ENCODE measurements at regions not wholly inside any gene's neighbourhood (a gene's known extent, or its start where the extent isn't known, plus 50 kb on each side); places are given as distances from the start of the nearest gene placed in this dataset.

DNA sequence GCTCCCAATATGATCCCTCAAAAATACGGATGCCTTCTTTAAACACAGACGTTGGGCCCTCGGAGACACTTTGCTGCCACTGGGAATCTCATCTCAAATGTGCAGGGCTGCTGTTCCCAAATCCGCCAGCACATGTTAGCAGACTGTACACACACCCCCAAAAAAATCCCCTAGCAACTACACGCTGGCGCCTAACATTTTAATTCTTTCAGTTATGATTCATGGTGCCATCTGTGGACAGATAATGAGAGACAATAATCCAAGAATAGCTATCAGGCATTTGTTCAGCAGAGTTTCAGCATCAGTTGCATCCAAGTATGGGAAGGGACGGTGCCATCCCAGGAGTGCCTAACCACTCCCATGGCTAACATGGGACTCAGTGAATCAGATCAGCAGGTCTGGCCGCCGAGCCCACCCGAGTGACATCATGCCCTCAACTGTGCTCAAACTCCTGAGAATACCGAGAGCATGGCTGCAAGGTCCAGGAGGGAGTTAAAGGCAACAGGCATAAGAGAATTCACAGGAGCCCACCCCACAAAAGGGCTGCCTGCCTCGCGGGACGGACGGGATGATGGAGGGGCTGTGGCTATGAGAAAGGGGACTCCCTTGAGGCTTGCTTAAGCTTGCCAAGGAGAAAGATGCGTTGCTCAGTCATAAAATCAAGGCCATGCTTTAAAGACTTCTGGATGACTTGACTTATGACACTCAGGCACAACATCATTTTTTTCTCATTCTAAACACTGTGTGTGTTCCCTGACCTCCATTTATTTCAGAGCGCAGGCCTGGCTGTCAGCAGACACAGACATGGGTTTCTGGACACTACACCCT is 337.0 kb downstream of the SHANK2 start:
- Histone ChIP-seq H3K4me2 (ENCODE audit: low read length) (no peak overlapping the region), H3K27me3 (ENCODE audit: insufficient read depth, low read length) (no peaks in the 10 kb centered on the region), H3K79me2 (ENCODE audit: insufficient read depth, low read length) (no peaks in the 10 kb centered on the region), H3K9me3 (ENCODE audit: insufficient read depth, low read depth, low read length) (peaks cover 2% of the 10 kb centered on the region), H3K9ac (ENCODE audit: low read length) (no peak overlapping the region), H4K20me1 (ENCODE audit: insufficient read depth, low read length) (no peaks in the 10 kb centered on the region), H3K4me1 (ENCODE audit: insufficient read depth, low read length) (no peaks in the 10 kb centered on the region), H3K36me3 (ENCODE audit: insufficient read depth, low read length) (no peaks in the 10 kb centered on the region), H3K4me3 (ENCODE audit: insufficient read depth, low read depth, low read length) (no peak overlapping the region), H3K27ac (ENCODE audit: low read depth, low read length) (no peak overlapping the region), H2AFZ (ENCODE audit: low read depth, low read length) (no peak overlapping the region)
- peaks cover 8% of the 10 kb centered on the region for H3K4me1 Mint-ChIP-seq (ENCODE audit: low read depth, unreplicated experiment)
- TF ChIP-seq CTCF (IDR thresholded peaks at IDR 0.05; ENCODE audit: insufficient read depth, low read depth, low read length) (no peak), EZH2 (IDR thresholded peaks at IDR 0.05; ENCODE audit: insufficient read depth, low read length) (no peak)
- FAIRE-seq (no peak), DNase-seq (ENCODE audit: low read depth) (no peak)
- no peak overlapping the region for H3K27ac Mint-ChIP-seq (ENCODE audit: unreplicated experiment)
- H3K27me3 Mint-ChIP-seq (ENCODE audit: low read depth, unreplicated experiment), result peaks cover 2% of the 10 kb centered on the region
- H3K4me3 Mint-ChIP-seq (ENCODE audit: unreplicated experiment), result no peak overlapping the region
- peaks cover 8% of the 10 kb centered on the region for H3K9me3 Mint-ChIP-seq (ENCODE audit: unreplicated experiment)
- no peaks in the 10 kb centered on the region for H3K36me3 Mint-ChIP-seq (ENCODE audit: low read depth, unreplicated experiment)

DNA sequence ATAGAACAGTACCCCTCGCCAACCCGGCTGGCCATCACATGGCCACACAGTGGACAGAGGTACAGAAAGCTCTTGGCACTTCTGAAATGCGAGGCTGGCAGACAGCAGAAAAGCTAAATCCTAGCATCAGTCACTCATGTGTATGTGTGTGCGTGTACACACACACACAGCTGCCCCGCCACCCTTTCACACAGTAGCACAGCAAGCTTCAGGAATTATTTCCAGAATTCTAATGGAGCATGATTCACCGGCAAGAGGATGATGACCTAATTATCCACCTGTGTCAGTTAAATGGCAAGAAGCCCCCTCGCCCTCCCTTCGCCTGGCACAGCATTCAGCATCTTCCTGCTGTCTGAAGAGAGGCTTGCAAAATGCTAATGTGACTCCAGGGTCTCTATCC is 336.0 kb downstream of the SHANK2 start:
- FAIRE-seq, result no peak
- peaks cover 8% of the 10 kb centered on the region for H3K4me1 Mint-ChIP-seq (ENCODE audit: low read depth, unreplicated experiment)
- Histone ChIP-seq H3K9ac (ENCODE audit: low read length) (no peak overlapping the region), H2AFZ (ENCODE audit: low read depth, low read length) (no peak overlapping the region), H3K4me3 (ENCODE audit: insufficient read depth, low read depth, low read length) (no peak overlapping the region), H3K4me2 (ENCODE audit: low read length) (no peak overlapping the region), H3K9me3 (ENCODE audit: insufficient read depth, low read depth, low read length) (peaks cover 2% of the 10 kb centered on the region), H3K79me2 (ENCODE audit: insufficient read depth, low read length) (no peaks in the 10 kb centered on the region), H3K36me3 (ENCODE audit: insufficient read depth, low read length) (no peaks in the 10 kb centered on the region), H3K27ac (ENCODE audit: low read depth, low read length) (no peak overlapping the region), H4K20me1 (ENCODE audit: insufficient read depth, low read length) (no peaks in the 10 kb centered on the region), H3K4me1 (ENCODE audit: insufficient read depth, low read length) (no peaks in the 10 kb centered on the region), H3K27me3 (ENCODE audit: insufficient read depth, low read length) (no peaks in the 10 kb centered on the region)
- peaks cover 2% of the 10 kb centered on the region for H3K27me3 Mint-ChIP-seq (ENCODE audit: low read depth, unreplicated experiment)
- no peak for DNase-seq (ENCODE audit: low read depth)
- H3K27ac Mint-ChIP-seq (ENCODE audit: unreplicated experiment), result no peak overlapping the region
- TF ChIP-seq CTCF (IDR thresholded peaks at IDR 0.05; ENCODE audit: insufficient read depth, low read depth, low read length) (no peak), EZH2 (IDR thresholded peaks at IDR 0.05; ENCODE audit: insufficient read depth, low read length) (no peak)
- H3K36me3 Mint-ChIP-seq (ENCODE audit: low read depth, unreplicated experiment), result peaks cover 6% of the 10 kb centered on the region
- no peak overlapping the region for H3K4me3 Mint-ChIP-seq (ENCODE audit: unreplicated experiment)
- peaks cover 16% of the 10 kb centered on the region for H3K9me3 Mint-ChIP-seq (ENCODE audit: unreplicated experiment)

DNA sequence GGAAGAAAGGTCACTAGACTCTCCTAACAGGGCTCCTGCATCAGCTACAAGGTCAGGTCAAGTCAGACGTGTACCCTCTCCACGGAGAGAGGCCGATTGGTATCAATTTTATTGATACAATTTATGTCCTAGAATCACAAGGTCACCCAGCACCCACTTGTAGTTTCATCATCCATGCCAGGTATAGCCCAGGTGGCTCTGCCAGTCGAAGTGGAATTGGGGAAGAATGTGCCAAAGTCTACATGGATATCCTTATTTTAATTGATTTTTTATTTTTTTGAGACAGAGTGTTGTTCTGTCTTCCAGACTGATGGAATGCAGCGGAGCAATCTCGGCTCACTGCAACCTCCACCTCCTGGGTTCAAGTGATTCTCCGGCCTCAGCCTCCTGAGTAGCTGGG is 334.1 kb downstream of the SHANK2 start:
- Mint-ChIP-seq H3K4me3 (ENCODE audit: unreplicated experiment) (no peak overlapping the region), H3K27me3 (ENCODE audit: low read depth, unreplicated experiment) (peaks cover 2% of the 10 kb centered on the region), H3K4me1 (ENCODE audit: low read depth, unreplicated experiment) (no peaks in the 10 kb centered on the region), H3K9me3 (ENCODE audit: unreplicated experiment) (peaks cover 25% of the 10 kb centered on the region), H3K27ac (ENCODE audit: unreplicated experiment) (no peak overlapping the region), H3K36me3 (ENCODE audit: low read depth, unreplicated experiment) (peaks cover 6% of the 10 kb centered on the region)
- H4K20me1 ChIP-seq (ENCODE audit: insufficient read depth, low read length), result no peaks in the 10 kb centered on the region
- no peaks in the 10 kb centered on the region for H3K36me3 ChIP-seq (ENCODE audit: insufficient read depth, low read length)
- FAIRE-seq (no peak), DNase-seq (ENCODE audit: low read depth) (no peak)
- H3K4me1 ChIP-seq (ENCODE audit: insufficient read depth, low read length), result no peaks in the 10 kb centered on the region
- no peak overlapping the region for H2AFZ ChIP-seq (ENCODE audit: low read depth, low read length)
- H3K27me3 ChIP-seq (ENCODE audit: insufficient read depth, low read length), result no peaks in the 10 kb centered on the region
- no peak overlapping the region for H3K4me3 ChIP-seq (ENCODE audit: insufficient read depth, low read depth, low read length)
- no peak overlapping the region for H3K4me2 ChIP-seq (ENCODE audit: low read length)
- H3K79me2 ChIP-seq (ENCODE audit: insufficient read depth, low read length), result no peaks in the 10 kb centered on the region
- H3K27ac ChIP-seq (ENCODE audit: low read depth, low read length), result no peak overlapping the region
- no peak for TF ChIP-seq CTCF (IDR thresholded peaks at IDR 0.05; ENCODE audit: insufficient read depth, low read depth, low read length)
- TF ChIP-seq EZH2 (IDR thresholded peaks at IDR 0.05; ENCODE audit: insufficient read depth, low read length), result no peak
- H3K9me3 ChIP-seq (ENCODE audit: insufficient read depth, low read depth, low read length), result peaks cover 5% of the 10 kb centered on the region
- H3K9ac ChIP-seq (ENCODE audit: low read length), result no peak overlapping the region
